ENCODE measurements at regions not wholly inside any gene's neighbourhood (a gene's known extent, or its start where the extent isn't known, plus 50 kb on each side); places are given as distances from the start of the nearest gene placed in this dataset.

DNA sequence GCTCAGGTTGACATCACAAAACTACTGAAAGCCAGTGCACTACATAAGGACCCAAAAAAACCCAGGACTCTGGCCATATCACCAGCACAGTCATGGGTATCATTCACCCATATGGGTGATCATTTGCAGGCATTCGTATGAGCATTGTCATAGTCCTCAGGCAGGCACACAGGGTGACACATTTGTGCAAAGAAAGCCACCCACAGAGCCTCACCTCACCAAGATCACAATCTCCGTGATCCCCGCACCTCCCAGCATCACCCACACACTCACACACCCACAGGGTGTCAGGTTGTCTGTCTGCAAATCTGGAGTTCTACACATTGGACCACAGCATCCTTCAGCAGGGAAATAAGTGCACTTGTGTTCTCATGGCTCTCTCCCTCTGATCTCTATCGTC lies 166.0 kb upstream of the LPP start:
- TF ChIP-seq, protein P1, sequence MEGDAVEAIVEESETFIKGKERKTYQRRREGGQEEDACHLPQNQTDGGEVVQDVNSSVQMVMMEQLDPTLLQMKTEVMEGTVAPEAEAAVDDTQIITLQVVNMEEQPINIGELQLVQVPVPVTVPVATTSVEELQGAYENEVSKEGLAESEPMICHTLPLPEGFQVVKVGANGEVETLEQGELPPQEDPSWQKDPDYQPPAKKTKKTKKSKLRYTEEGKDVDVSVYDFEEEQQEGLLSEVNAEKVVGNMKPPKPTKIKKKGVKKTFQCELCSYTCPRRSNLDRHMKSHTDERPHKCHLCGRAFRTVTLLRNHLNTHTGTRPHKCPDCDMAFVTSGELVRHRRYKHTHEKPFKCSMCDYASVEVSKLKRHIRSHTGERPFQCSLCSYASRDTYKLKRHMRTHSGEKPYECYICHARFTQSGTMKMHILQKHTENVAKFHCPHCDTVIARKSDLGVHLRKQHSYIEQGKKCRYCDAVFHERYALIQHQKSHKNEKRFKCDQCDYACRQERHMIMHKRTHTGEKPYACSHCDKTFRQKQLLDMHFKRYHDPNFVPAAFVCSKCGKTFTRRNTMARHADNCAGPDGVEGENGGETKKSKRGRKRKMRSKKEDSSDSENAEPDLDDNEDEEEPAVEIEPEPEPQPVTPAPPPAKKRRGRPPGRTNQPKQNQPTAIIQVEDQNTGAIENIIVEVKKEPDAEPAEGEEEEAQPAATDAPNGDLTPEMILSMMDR (conservative IDR thresholded peaks at IDR 0.05; ENCODE audit: low read length), result no peak
- TF ChIP-seq EZH2phosphoT487 (IDR thresholded peaks at IDR 0.05; ENCODE audit: borderline replicate concordance, low read depth, low read length), result no peak
